Natural killer cell (primary cell): ENCODE measurements at regions not wholly inside any gene's neighbourhood (a gene's known extent, or its start where the extent isn't known, plus 50 kb on each side); places are given as distances from the start of the nearest gene placed in this dataset.

Experiments used
- ATAC-seq, 3 donors: fragments of 150-1000 bp in 2 of 3; fragments of 200-7000 bp in 1 of 3; cut with Tn5 transposase; 1 replicate in 1 of 3; 2 replicates in 2 of 3; pipeline ENCODE4 v1.10.0; 2021; ENCODE audit warnings: mild to moderate bottlenecking in 2 of 3, moderate library complexity in 2 of 3
- DNase-seq, 2 donors: peaks; one replicate each; pipeline versions ENCODE4 v3.0.0 to v3.0.0-alpha.2; 2013 to 2021; ENCODE audit warnings: mixed read lengths in 1 of 2
- H3K27ac ChIP-seq: one replicate; pipeline ENCODE4 v1.5.1; 2013; ENCODE audit warnings: mild to moderate bottlenecking, low read length
- H3K27me3 ChIP-seq: one replicate; pipeline ENCODE4 v1.6.1; 2013; ENCODE audit warnings: low read length; ENCODE audit not compliant: control insufficient read depth, insufficient read depth
- H3K36me3 ChIP-seq: one replicate; pipeline ENCODE4 v1.6.1; 2013; ENCODE audit warnings: low read length; ENCODE audit not compliant: control insufficient read depth, insufficient read depth
- H3K4me1 ChIP-seq: one replicate; pipeline ENCODE4 v1.6.1; 2013; ENCODE audit warnings: low read length; ENCODE audit not compliant: control insufficient read depth, insufficient read depth
- H3K4me3 ChIP-seq: one replicate; pipeline ENCODE4 v1.5.1; 2013; ENCODE audit warnings: low read length
- H3K9me3 ChIP-seq: one replicate; pipeline ENCODE4 v1.6.1; 2013; ENCODE audit warnings: low read length; ENCODE audit not compliant: control insufficient read depth, insufficient read depth
- H3K27ac Mint-ChIP-seq, 2 donors: one replicate each; pipeline ENCODE4 v1.8.0; 2022; ENCODE audit warnings: mild to moderate bottlenecking in 2 of 2, mixed read lengths in 2 of 2, moderate library complexity in 1 of 2
- H3K27me3 Mint-ChIP-seq, 2 donors: one replicate each; pipeline ENCODE4 v1.8.0; 2022; ENCODE audit warnings: low read depth in 2 of 2, mixed read lengths in 2 of 2
- H3K36me3 Mint-ChIP-seq: one replicate; pipeline ENCODE4 v1.8.0; 2022; ENCODE audit warnings: mixed read lengths
- H3K4me1 Mint-ChIP-seq, 2 donors: one replicate each; pipeline ENCODE4 v1.8.0; 2022; ENCODE audit warnings: mixed read lengths in 2 of 2
- H3K4me3 Mint-ChIP-seq: one replicate; pipeline ENCODE4 v1.8.0; 2022; ENCODE audit warnings: mild to moderate bottlenecking, moderate library complexity, mixed read lengths
- H3K9me3 Mint-ChIP-seq, 2 donors: one replicate each; pipeline ENCODE4 v1.8.0; 2022; ENCODE audit warnings: mixed read lengths in 2 of 2
- CTCF ChIP-seq: fragments of 200-600 bp; IDR thresholded peaks from one replicate; pipeline ENCODE4 v1.8.0; 2022; ENCODE audit warnings: antibody characterized with exemption
- WGBS: methylation state at CpG from one replicate; pipeline ENCODE4 v1.1.7; 2013; ENCODE audit warnings: missing lambda C conversion rate; ENCODE audit not compliant: insufficient coverage; 5-methylcytosine and 5-hydroxymethylcytosine counted together
- intact Hi-C: fragments of 100-400 bp; cut with micrococcal nuclease; formaldehyde crosslinking; loops from one replicate; pipeline ENCODE4 v1.14.2; 2022

GRCh38 chr4:178553201-178553600, 1111.0 kb upstream of the AGA start:
- no peak for TF ChIP-seq CTCF
- intact Hi-C loops: no loop called here
- no peak overlapping the region for H3K4me3 Mint-ChIP-seq
- no peaks in the 10 kb centered on the region for H3K4me1 Mint-ChIP-seq
- H3K27me3 Mint-ChIP-seq: no peaks in the 10 kb centered on the region
- H3K4me1 ChIP-seq: no peaks in the 10 kb centered on the region
- no peaks in the 10 kb centered on the region for H3K36me3 Mint-ChIP-seq
- peaks cover 2 to 8% of the 10 kb centered on the region in 2 donors for H3K9me3 Mint-ChIP-seq
- no peak overlapping the region for H3K27ac Mint-ChIP-seq
- H3K4me3 ChIP-seq: no peak overlapping the region
- DNase-seq: no peak
- peaks cover 3% of the 10 kb centered on the region for H3K9me3 ChIP-seq
- H3K27me3 ChIP-seq: no peaks in the 10 kb centered on the region
- WGBS: 100% methylated on average over 1 of the region's 1 CpG
- no peaks in the 10 kb centered on the region for H3K36me3 ChIP-seq
- no peak overlapping the region for H3K27ac ChIP-seq
- ATAC-seq: no peak

GRCh38 chr4:178554352-178554751, 1112.1 kb upstream of the AGA start:
- no peaks in the 10 kb centered on the region for H3K4me1 ChIP-seq
- Mint-ChIP-seq H3K36me3 (no peaks in the 10 kb centered on the region), H3K27me3 (no peaks in the 10 kb centered on the region), H3K27ac (no peak overlapping the region), H3K4me1 (no peaks in the 10 kb centered on the region), H3K9me3 (peaks cover 2 to 8% of the 10 kb centered on the region in 2 donors), H3K4me3 (no peak overlapping the region)
- H3K27ac ChIP-seq: no peak overlapping the region
- WGBS: no CpG with 5 or more reads among the region's 1 CpG
- no peak for TF ChIP-seq CTCF
- intact Hi-C loops: no loop called here
- H3K27me3 ChIP-seq: no peaks in the 10 kb centered on the region
- no peak overlapping the region for H3K4me3 ChIP-seq
- H3K9me3 ChIP-seq: peaks cover 4% of the 10 kb centered on the region
- ATAC-seq: no peak
- DNase-seq: no peak
- H3K36me3 ChIP-seq: no peaks in the 10 kb centered on the region

- TF ChIP-seq CTCF: no peak
- DNase-seq: no peak
- no peaks in the 10 kb centered on the region for H3K36me3 Mint-ChIP-seq
- Histone ChIP-seq H3K4me1 (no peaks in the 10 kb centered on the region), H3K27ac (no peak overlapping the region), H3K4me3 (no peak overlapping the region), H3K36me3 (no peaks in the 10 kb centered on the region), H3K9me3 (peaks cover 4% of the 10 kb centered on the region), H3K27me3 (no peaks in the 10 kb centered on the region)
- ATAC-seq: no peak
- no peaks in the 10 kb centered on the region for H3K27me3 Mint-ChIP-seq
- intact Hi-C loops: no loop called here
- no peak overlapping the region for H3K27ac Mint-ChIP-seq
- H3K9me3 Mint-ChIP-seq: peaks cover 8 to 11% of the 10 kb centered on the region in 2 donors
- no peaks in the 10 kb centered on the region for H3K4me1 Mint-ChIP-seq
- WGBS: no CpG with 5 or more reads among the region's 2 CpGs
- no peak overlapping the region for H3K4me3 Mint-ChIP-seq
Measured at GRCh38 chr4:178556796-178557195, 1114.6 kb upstream of the AGA start.

GRCh38 chr4:178577933-178578332, 1135.7 kb upstream of the AGA start:
- H3K36me3 ChIP-seq: no peaks in the 10 kb centered on the region
- peaks cover 2% of the 10 kb centered on the region for H3K9me3 ChIP-seq
- DNase-seq: no peak
- H3K27me3 ChIP-seq: no peaks in the 10 kb centered on the region
- Mint-ChIP-seq H3K4me3 (no peak overlapping the region), H3K4me1 (no peaks in the 10 kb centered on the region), H3K27ac (no peak overlapping the region), H3K27me3 (no peaks in the 10 kb centered on the region), H3K9me3 (peaks cover 5 to 10% of the 10 kb centered on the region in 2 donors), H3K36me3 (no peaks in the 10 kb centered on the region)
- TF ChIP-seq CTCF: no peak
- no peak overlapping the region for H3K27ac ChIP-seq
- H3K4me3 ChIP-seq: no peak overlapping the region
- no peaks in the 10 kb centered on the region for H3K4me1 ChIP-seq
- intact Hi-C loops: no loop called here
- no peak for ATAC-seq
- WGBS: 74% methylated on average over 7 of the region's 7 CpGs
